ENCODE measurements at regions not wholly inside any gene's neighbourhood (a gene's known extent, or its start where the extent isn't known, plus 50 kb on each side); places are given as distances from the start of the nearest gene placed in this dataset.

DNA sequence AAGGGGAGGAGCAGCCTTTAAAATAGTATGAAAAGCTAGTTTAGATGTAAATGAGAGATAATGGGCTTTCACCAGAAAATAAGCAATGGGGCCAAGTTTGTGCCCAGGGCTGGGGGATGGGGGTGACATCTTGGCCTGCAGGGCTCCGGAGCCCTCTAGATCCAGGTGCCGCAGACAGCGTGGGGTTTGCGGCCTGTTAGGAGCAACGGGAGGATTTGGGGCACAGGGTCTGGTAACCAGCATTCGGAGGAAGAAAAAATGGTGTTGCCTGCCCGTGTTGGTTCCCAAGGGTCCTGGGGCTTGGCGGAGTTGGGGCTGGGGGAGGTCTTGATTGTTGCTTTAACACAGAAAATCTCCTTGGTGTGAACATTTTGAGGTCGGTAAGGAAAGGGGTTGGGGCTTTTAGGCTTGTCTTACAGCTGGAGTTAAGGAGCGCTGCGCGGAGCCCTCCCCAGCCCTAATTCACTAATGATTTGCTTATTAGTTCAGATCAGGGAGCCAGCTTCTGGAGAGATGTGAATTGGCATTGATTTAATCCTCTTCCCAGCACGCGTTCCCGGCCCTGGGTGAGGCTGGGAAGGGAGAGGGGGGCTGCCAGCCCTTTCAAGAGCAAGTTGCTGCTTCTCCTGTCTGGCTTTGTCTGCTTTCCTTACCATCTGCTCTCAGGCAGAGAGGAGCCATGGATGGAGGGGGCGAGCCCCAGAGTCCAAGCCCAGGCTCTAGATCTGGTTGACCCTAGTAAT lies 443.4 kb downstream of the BCOR start:
- H3K27ac Mint-ChIP-seq = no peak overlapping the region

DNA sequence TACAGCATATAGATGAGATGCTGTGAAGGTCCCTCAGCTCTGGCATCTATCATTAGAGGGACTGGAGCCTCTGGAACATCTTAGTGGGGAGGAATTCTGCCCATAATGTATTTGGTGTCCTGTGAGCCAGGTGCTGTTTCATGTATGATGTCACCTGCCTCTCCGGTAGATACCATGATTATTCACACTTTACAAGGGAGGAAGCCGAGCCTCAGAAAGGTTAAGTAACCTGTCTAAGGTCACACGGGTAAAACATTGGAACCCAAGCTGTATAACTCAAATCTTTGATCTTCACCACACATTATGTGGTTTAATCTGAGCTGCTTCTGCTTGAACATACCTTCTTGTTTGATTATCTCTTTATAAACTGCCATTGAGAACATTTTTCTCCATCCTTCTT lies 442.8 kb downstream of the BCOR start:
- H3K4me3 Mint-ChIP-seq = no peak overlapping the region
- CTCF ChIA-PET = no interaction called here
- no peaks in the 10 kb centered on the region for H3K4me1 Mint-ChIP-seq
- H3K27me3 Mint-ChIP-seq = peaks cover 4% of the 10 kb centered on the region
- H3K9me3 Mint-ChIP-seq = no peaks in the 10 kb centered on the region
- H3K27ac Mint-ChIP-seq = no peak overlapping the region
- no peaks in the 10 kb centered on the region for H3K36me3 Mint-ChIP-seq
- DNase-seq = no peak

More for the DNA sequence above, 443.4 kb downstream of the BCOR start:
- DNase-seq = no peak
- no peaks in the 10 kb centered on the region for H3K9me3 Mint-ChIP-seq
- H3K27me3 Mint-ChIP-seq = peaks cover 4% of the 10 kb centered on the region
- no peaks in the 10 kb centered on the region for H3K4me1 Mint-ChIP-seq
- CTCF ChIA-PET = interaction anchor here (0.9 kb wide), 1 partner anchor 8 kb away, joined by 3 read pairs; no protein-coding TSS in a partner anchor
- H3K36me3 Mint-ChIP-seq = no peaks in the 10 kb centered on the region
- no peak overlapping the region for H3K4me3 Mint-ChIP-seq

DNA sequence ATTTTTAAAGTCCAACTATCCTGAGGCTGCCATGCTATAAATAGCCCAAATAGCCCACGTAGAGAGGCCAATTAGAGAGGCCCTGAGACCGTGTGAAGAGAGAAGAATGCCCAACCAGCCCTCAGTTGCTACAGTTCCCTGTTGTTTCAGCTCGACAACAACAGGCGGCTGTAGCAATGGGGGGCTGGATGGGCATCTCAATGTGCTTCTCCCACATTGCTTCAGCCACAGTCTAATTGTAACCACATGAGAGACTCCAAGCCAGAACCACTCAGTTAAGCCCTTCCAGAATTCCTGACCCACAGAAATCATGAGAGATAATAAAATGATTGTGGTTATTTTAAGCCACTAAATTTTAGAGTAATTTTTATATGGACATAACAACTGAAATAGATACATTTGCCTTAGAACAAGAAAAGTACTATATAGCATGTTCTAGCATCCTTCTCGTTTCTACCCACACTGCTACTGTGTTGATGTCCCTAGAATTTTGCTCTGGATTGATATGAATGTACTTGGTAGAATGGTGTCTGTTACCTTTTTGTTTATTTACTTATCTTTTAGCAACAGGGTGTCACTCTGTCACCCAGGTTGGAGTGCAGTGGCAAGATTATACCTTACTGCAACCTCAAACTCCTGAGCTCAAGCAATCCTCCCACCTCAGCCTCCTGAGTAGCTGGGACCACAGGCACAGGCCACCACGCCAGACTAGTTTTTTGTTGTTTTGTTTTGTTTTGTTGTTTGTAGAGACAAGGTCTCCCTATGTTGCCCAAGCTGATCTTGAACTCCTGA lies 436.4 kb downstream of the BCOR start:
- CTCF ChIA-PET = no interaction called here
- Mint-ChIP-seq H3K27ac (no peak overlapping the region), H3K27me3 (no peaks in the 10 kb centered on the region), H3K4me1 (no peaks in the 10 kb centered on the region), H3K9me3 (no peaks in the 10 kb centered on the region), H3K36me3 (no peaks in the 10 kb centered on the region), H3K4me3 (no peak overlapping the region)
- DNase-seq = no peak

DNA sequence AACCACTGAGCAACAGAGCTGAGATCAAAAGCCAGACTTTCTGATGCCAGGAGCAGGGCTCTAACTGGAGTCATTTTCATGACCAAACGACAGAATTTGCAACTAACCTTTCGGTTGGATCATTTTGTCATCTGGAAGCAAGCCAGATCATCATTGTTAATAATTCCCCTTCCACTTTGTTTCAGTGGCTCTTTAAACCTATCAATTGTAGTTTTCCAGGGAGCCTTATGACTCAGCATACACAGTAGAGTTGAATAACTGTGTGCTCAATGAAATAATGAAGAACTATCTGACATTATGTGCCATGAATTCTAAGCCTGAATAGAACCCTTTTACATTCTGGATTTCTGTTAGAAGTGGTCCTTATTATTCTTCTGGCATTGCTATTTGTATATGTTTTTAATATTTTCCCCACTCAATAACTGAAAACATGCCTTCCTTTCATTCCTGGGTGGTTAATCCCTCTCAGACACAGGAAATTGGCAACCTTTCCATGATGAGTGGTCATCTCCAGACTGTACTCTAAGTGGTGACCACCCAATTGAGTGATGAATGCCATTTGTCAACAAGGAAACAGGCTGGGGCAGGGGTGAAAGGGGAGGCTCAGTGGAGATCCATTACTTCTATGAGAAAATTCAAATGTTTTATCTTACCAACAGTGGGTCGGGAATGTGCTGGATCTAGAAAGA lies 431.8 kb downstream of the BCOR start:
- DNase-seq = no peak
- CTCF ChIA-PET = no interaction called here
- Mint-ChIP-seq H3K27me3 (no peaks in the 10 kb centered on the region), H3K36me3 (no peaks in the 10 kb centered on the region), H3K9me3 (no peaks in the 10 kb centered on the region), H3K4me3 (no peak overlapping the region), H3K27ac (no peak overlapping the region), H3K4me1 (no peaks in the 10 kb centered on the region)

DNA sequence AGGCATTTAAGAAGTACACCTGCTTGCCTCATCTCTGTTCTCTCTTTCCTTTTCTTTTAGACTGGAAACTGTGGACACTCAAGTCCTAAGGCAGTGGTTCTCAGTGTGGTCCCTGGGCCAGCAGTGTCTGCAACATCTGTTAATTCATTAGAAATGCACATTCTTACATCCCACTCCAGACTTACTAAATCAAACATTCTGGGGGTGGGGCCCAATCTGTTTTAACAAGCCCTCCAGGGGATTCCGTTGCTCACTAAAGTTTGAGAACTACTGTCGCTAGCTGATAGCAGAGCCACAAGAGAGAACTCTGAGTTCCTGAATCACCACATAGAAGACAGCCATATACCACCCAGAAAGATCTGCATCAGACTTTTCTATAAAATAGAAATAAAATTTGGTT lies 430.6 kb downstream of the BCOR start:
- no peaks in the 10 kb centered on the region for H3K27me3 Mint-ChIP-seq
- no peaks in the 10 kb centered on the region for H3K9me3 Mint-ChIP-seq
- no peak overlapping the region for H3K4me3 Mint-ChIP-seq
- no peak overlapping the region for H3K27ac Mint-ChIP-seq
- no peak for DNase-seq
- H3K4me1 Mint-ChIP-seq = no peaks in the 10 kb centered on the region
- CTCF ChIA-PET = no interaction called here
- no peaks in the 10 kb centered on the region for H3K36me3 Mint-ChIP-seq

DNA sequence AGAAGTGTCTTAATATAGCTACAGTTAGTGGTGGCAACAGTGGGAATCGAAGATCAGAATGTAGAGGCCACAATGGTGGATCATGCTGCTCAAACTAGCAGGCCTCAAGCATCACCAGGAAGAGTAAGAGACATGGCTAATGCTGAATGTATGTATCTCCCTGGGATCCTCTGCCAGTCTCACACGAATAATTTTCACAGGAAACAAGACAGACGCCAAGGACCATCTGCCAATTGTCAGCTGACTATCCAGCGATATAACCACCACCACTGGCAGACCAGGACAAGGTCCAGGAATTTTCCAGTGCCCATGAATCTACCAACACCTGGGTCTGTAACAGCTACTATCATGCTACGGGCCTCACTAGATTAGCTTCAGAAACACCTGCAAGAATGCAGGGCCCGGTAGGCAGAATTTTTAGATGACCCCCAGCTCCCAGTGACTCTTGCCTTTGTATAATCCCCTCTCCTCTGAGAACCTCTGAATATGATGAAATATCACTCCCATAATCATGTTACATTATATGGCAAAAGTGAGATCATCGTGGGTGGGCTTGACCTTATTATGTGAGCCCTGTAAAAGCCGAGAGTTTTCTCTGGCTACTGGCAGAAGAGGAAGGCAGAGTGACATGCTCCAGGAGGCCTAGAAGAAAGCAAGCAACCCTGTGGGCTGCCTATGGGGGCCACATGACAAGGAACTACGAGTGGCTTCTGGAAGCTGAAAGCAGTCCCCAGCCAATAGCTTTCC lies 429.8 kb downstream of the BCOR start:
- Mint-ChIP-seq H3K27me3 (no peaks in the 10 kb centered on the region), H3K36me3 (no peaks in the 10 kb centered on the region), H3K9me3 (no peaks in the 10 kb centered on the region)

DNA sequence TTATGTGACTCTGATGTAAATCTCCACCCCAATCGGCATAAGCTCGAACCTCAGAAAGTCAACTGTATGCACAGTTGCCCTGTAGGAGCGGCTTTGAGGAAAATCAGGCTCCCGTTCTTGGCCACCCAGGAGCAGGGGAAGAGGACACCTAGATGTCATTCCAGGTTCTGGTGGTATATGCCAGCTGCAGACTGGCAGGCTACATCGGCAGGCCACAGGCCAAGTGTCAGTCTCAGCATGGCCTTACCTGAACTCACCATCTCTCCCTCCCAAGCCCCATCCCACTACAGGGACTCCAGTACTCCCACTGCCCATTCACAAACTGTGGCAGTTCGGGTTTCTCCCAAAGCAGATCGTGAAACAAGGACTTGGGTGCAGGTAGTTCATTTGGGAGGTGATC lies 428.1 kb downstream of the BCOR start:
- Mint-ChIP-seq H3K4me1 (no peaks in the 10 kb centered on the region), H3K27ac (no peak overlapping the region), H3K36me3 (no peaks in the 10 kb centered on the region), H3K4me3 (no peak overlapping the region), H3K9me3 (no peaks in the 10 kb centered on the region), H3K27me3 (no peaks in the 10 kb centered on the region)
- DNase-seq = no peak
- CTCF ChIA-PET = no interaction called here

More for the DNA sequence above, 429.8 kb downstream of the BCOR start:
- no peak overlapping the region for H3K27ac Mint-ChIP-seq
- CTCF ChIA-PET = no interaction called here
- no peak overlapping the region for H3K4me3 Mint-ChIP-seq
- H3K4me1 Mint-ChIP-seq = no peaks in the 10 kb centered on the region
- DNase-seq = no peak

DNA sequence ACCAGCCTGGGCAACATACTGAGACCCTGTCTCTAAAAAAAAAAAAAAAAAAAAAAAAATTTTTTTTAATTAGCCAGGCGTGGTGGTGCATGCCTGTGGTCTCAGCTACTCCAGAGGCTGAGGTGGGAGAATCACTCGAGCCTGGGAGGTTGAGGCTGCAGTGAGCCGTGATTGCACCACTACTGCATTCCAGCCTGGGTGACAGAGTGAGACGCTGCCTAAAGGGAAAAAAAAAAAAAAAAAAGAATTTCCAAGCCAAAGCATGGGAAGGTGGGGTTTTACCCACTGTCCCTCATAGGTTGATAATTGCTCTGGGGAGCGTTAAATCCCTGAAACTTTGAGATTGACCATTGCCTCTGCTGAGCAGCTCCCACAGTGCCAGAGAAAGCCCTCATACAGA lies 427.5 kb downstream of the BCOR start:
- CTCF ChIA-PET = no interaction called here
- H3K4me1 Mint-ChIP-seq = no peaks in the 10 kb centered on the region
- no peak overlapping the region for H3K27ac Mint-ChIP-seq
- no peaks in the 10 kb centered on the region for H3K9me3 Mint-ChIP-seq
- DNase-seq = no peak
- no peaks in the 10 kb centered on the region for H3K36me3 Mint-ChIP-seq
- no peak overlapping the region for H3K4me3 Mint-ChIP-seq
- H3K27me3 Mint-ChIP-seq = no peaks in the 10 kb centered on the region

DNA sequence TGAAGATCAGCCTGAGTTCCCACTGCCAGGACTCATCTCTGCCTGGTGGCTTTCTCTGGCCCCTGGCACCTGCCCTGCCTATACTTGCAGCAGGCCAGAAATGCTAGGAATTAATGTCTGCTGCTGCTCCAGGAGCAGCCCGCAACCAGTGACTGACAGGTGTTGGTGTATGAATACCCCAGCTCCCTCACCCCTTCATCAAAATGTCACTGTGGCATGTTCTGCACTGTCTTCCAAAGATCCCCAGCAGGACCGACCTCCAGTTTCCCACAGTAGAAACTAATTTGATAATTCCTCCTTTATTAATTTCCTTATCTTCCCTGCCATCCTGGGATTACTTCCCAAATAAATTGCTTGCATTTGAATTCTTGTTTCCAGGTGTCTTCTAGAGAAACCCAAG lies 425.4 kb downstream of the BCOR start:
- Mint-ChIP-seq H3K4me1 (no peaks in the 10 kb centered on the region), H3K9me3 (no peaks in the 10 kb centered on the region), H3K27ac (no peak overlapping the region), H3K36me3 (no peaks in the 10 kb centered on the region), H3K4me3 (no peak overlapping the region), H3K27me3 (no peaks in the 10 kb centered on the region)
- DNase-seq = no peak
- CTCF ChIA-PET = no interaction called here

DNA sequence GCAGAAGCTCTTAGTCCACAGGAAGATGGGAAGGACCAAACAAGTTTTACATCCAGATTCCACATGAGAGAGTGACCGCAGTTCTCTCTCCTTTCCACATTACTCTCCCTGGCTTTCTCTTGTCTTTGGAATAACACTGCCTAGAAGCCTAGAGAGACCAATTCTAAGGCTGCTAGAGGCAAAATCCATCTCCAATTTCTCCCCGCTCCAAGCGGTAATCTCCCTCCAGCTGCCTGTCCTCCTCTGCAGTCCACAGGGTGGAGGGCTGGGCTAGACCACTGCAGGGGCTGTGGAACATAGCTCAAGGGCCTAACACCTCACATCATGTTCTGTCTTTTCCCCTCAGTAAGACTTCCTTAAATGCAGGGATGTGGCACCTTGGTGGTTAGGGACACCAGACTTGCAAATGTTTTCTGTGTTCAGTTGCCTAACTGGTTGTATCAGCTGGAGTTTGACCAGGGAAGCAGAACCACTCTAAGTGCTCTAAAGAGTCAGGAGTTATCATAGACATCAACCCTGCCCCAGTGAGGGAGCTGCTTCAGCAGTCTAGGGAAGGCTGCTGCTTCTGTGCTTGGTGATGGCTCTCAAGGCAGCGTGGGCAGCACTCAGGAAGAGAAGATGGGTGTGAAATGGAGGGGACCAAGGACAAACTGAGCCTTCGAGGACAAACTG lies 423.1 kb downstream of the BCOR start:
- DNase-seq = no peak
- Mint-ChIP-seq H3K27ac (no peak overlapping the region), H3K4me1 (no peaks in the 10 kb centered on the region), H3K4me3 (no peak overlapping the region), H3K36me3 (no peaks in the 10 kb centered on the region), H3K9me3 (no peaks in the 10 kb centered on the region), H3K27me3 (no peaks in the 10 kb centered on the region)
- CTCF ChIA-PET = no interaction called here

DNA sequence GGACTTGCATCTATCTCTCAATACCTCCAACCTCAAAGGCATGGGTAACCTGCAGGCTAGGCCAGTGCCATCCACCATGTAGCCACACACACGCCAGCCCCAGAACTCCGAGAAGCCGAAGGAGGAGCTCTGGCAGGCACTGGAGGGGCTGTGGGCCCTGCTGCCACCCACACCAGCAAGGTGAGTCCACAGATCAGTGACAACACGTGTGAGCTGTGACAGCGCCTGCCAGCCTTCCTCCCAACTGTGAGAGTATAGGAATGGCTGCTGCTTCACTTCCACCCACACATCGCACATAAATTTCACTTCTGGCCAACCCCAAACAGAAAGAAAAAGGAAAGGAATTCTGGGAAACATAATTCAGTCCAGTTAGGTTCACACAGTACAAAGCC lies 422.6 kb downstream of the BCOR start:
- H3K27me3 Mint-ChIP-seq = no peaks in the 10 kb centered on the region

DNA sequence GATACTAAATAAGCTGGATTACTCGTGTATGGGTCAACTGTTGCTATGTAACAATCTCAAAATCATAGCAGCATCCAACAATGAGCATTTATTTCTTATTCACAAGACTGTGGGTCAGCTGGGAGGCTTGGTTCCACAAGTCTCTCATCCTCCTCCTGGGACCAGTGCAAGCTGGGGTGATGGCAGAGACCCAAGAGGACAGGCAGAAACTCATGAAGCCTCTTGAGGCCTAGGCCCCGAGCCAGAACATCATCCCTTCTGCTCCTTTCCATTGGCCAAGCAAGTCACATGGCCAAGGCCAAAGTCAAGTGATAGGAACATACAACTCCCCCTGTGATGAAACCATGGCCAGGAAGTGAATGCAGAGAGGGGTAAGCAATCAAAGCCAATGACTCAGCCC lies 422.1 kb downstream of the BCOR start:
- no peaks in the 10 kb centered on the region for H3K27me3 Mint-ChIP-seq
- H3K4me1 Mint-ChIP-seq = no peaks in the 10 kb centered on the region
- CTCF ChIA-PET = no interaction called here
- H3K4me3 Mint-ChIP-seq = no peak overlapping the region
- no peaks in the 10 kb centered on the region for H3K36me3 Mint-ChIP-seq
- H3K27ac Mint-ChIP-seq = no peak overlapping the region
- DNase-seq = no peak
- H3K9me3 Mint-ChIP-seq = no peaks in the 10 kb centered on the region

More for the DNA sequence above, 422.6 kb downstream of the BCOR start:
- no peaks in the 10 kb centered on the region for H3K4me1 Mint-ChIP-seq
- H3K4me3 Mint-ChIP-seq = no peak overlapping the region
- no peaks in the 10 kb centered on the region for H3K36me3 Mint-ChIP-seq
- no peak for DNase-seq
- H3K27ac Mint-ChIP-seq = no peak overlapping the region
- no peaks in the 10 kb centered on the region for H3K9me3 Mint-ChIP-seq
- CTCF ChIA-PET = no interaction called here

DNA sequence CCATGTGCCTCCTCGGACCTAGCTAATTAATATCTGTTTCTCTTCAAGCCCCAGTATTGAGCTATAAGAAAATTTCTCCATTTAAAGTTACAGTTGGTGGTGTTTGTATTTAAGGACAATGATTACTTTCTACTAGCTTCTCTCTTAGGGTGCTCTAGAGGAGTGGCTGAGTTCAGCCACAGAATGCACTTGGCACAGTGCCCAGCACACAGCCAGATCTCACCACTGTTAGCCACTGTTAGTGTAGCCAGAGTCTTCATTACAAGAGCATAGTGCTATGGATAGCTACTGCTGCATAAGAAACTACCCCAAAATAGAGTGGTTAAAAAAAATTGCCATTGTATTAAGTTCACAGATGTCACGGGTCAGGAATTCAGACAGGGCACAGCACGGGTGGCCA lies 421.3 kb downstream of the BCOR start:
- no peak overlapping the region for H3K27ac Mint-ChIP-seq
- DNase-seq = no peak
- no peaks in the 10 kb centered on the region for H3K4me1 Mint-ChIP-seq
- no peaks in the 10 kb centered on the region for H3K36me3 Mint-ChIP-seq
- H3K9me3 Mint-ChIP-seq = no peaks in the 10 kb centered on the region
- no peaks in the 10 kb centered on the region for H3K27me3 Mint-ChIP-seq
- H3K4me3 Mint-ChIP-seq = no peak overlapping the region
- CTCF ChIA-PET = no interaction called here

DNA sequence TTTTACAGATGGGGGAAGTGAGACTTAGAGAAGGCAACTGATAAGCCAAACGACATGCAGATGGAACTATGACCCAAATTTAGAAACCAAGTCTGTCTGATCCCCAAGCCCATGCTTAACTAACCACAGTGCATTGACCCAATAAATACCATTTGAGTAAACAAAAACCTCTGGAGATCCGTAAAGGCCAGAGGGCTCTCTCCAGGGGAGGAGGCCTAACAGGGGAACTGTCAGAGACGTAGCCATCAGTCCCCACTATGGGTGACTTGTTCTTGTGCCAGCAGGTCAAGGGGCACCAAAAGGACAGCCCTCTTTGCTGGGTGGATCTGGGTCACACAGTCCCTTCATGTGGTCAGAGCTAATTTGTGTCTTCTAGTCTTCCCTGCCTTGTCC lies 420.2 kb downstream of the BCOR start:
- CTCF ChIA-PET = no interaction called here

More for the DNA sequence above, 420.2 kb downstream of the BCOR start:
- Mint-ChIP-seq H3K4me1 (no peaks in the 10 kb centered on the region), H3K36me3 (no peaks in the 10 kb centered on the region), H3K27ac (no peak overlapping the region), H3K27me3 (no peaks in the 10 kb centered on the region), H3K4me3 (no peak overlapping the region), H3K9me3 (no peaks in the 10 kb centered on the region)
- DNase-seq = no peak
